ENCODE measurements at regions not wholly inside any gene's neighbourhood (a gene's known extent, or its start where the extent isn't known, plus 50 kb on each side); places are given as distances from the start of the nearest gene placed in this dataset.
"Not testable (repeated sequence)": the region's sequence is repeated elsewhere in the genome, so short reads cannot be mapped to it uniquely, and the experiment has no call there.

- not testable (repeated sequence) for DNase-seq
These were observed 136.2 kb downstream of the TMEM121 start for GRCh38 chr14:105662592-105662991.

DNA sequence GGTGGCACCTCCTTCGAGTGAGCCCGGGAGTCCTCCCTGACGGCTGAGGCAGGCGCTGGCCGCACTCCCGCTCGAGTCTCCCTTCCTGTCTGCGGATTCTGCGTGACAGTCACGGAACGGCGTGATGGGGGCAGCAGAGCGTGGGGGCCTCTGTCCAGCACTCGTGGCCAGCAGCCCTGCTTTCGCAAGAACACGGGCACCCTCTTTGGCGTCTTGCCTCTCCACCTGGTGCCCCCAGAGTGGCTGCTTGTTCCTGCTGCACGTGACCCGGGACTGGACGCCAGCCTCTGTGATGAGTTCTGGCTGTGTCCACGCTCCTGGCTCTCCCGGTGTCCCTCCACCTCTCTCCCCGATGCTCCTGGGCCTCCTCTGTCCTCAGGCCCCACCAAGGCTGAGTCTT is 136.9 kb downstream of the TMEM121 start:
- not testable (repeated sequence) for DNase-seq

GRCh38 chr14:105663818-105664596 is 137.6 kb downstream of the TMEM121 start:
- not testable (repeated sequence) for DNase-seq

GRCh38 chr14:105664691-105665090 is 138.3 kb downstream of the TMEM121 start:
- no peak for DNase-seq

GRCh38 chr14:105665247-105665950 is 139.0 kb downstream of the TMEM121 start:
- DNase-seq: no peak

- no peak for DNase-seq
These were observed 139.5 kb downstream of the TMEM121 start for GRCh38 chr14:105665951-105666277.

DNA sequence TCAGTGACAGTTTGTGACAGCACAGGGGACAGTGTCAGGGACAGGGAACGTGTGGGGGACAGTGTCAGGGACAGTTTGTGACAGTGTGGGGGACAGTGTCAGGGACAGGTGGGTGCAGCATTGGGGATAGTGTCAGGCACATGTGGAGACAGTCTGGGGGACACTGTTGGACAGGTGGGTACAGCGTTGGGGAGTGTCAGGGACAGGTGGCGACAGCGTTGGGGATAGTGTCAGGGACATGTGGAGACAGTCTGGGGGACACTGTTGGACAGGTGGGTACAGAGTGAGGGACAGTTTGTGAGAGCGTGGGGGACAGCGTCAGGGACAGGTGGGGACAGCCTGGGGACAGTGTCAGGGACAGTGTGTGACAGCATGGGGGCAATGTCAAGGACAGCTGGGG is 140.0 kb downstream of the TMEM121 start:
- DNase-seq: no peak

GRCh38 chr14:105666991-105667662 is 140.7 kb downstream of the TMEM121 start:
- DNase-seq: not testable (repeated sequence)

- not testable (repeated sequence) for DNase-seq
These were observed 141.3 kb downstream of the TMEM121 start for GRCh38 chr14:105667663-105668020.

DNA sequence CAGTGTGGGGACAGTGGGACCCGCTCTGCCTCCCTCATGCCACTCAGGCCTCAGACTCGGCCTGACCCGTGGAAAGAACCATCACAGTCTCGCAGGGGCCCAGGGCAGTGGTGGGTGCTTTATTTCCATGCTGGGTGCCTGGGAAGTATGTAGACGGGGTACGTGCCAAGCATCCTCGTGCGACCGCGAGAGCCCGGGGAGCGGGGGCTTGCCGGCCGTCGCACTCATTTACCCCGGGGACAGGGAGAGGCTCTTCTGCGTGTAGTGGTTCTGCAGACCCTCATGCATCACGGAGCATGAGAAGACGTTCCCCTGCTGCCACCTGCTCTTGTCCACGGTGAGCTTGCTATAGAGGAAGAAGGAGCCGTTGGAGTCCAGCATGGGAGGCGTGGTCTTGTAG is 141.6 kb downstream of the TMEM121 start:
- DNase-seq: not testable (repeated sequence)

DNA sequence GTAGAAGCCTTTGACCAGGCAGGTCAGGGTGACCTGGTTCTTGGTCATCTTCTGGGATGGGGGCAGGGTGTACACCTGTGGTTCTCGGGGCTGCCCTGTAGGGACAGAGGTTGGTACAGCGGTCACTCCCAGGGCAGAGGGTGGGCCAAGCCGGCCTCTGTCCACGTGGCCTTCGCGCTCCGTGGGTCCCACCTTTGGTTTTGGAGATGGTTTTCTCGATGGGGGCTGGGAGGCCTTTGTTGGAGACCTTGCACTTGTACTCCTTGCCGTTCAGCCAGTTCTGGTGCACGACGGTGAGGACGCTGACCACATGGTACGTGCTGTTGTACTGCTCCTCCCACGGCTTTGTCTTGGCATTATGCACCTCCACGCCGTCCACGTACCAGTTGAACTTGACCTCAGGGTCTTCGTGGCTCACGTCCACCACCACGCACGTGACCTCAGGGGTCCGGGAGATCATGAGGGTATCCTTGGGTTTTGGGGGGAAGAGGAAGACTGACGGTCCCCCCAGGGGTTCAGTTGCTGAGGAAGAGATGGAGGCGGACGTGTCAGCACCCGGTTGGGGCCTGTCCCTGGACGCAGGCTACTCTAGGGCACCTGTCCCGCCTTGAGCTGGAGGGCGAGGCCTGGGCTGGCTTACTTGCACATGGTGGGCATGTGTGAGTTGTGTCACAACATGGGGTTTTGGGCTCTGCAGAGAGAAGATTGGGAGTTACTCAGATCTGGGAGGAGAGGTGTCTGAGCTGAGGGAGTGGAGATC is 142.3 kb downstream of the TMEM121 start:
- DNase-seq: not testable (repeated sequence)

DNA sequence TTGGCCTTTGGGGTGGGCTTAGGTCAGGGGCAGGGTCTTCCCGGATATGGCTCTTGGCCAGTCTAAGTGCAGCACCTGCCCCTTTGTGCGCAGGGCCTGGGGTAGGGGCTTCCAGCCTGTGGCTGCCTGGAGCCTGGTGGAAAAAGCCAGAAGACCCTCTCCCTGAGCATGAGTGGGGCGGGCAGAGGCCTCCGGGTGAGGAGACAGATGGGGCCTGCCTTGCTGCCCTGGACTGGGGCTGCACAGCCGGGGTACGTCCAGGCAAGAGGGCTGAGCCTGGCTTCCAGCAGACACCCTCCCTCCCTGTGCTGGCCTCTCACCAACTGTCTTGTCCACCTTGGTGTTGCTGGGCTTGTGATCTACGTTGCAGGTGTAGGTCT is 142.8 kb downstream of the TMEM121 start:
- DNase-seq: not testable (repeated sequence)

DNA sequence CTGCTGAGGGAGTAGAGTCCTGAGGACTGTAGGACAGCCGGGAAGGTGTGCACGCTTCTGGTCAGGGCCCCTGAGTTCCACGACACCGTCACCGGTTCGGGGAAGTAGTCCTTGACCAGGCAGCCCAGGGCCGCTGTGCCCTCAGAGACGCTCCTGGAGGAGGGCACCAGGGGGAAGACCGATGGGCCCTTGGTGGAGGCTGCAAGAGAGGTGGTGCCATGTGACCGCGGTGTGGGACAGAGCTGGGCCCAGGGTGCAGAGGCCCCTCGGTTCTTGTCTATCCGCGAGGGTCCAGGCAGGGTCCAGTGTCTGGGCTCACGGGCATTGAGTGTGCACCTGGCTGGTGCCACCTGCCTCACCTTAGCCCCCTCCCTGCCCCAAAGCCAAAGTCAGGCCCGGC is 143.3 kb downstream of the TMEM121 start:
- DNase-seq: not testable (repeated sequence)

DNA sequence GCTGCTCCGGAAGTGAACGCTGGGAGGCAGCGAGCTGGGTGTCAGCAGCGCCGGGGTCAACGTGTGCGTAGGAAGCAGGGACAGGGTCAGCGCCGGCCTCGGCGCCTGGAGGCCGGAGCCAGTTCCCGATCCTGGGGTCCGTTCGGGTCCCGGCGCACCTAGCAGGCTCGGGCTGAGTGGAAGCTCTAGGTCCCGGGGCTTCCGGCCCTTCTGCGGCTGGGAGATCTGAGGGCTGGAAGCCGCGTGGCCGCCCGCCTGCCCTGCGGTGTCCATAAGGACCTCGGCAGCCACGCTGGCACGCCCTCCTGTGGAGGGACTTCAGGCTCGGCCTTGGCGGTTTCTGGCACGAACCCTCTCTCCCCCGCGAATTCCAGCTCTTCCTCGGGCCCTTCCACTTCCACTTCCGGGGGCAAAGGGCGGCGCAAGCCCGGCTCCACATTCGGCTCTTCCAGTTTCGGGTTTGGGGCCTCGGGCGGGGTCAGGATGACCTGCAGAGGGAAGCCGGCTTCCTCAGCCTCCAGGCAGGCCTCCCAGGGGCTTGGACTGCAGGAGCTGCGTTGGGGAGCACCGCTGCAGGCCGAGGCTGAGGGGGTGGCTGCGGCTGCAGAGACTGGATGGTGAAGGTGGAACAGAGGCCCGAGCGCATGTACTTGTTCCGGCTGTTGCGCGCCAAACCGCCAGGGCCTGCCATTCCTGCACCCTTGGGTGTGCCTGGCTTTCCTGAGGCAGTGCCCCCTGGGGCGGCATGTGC is 146.2 kb downstream of the TMEM121 start:
- DNase-seq: not testable (repeated sequence)

DNA sequence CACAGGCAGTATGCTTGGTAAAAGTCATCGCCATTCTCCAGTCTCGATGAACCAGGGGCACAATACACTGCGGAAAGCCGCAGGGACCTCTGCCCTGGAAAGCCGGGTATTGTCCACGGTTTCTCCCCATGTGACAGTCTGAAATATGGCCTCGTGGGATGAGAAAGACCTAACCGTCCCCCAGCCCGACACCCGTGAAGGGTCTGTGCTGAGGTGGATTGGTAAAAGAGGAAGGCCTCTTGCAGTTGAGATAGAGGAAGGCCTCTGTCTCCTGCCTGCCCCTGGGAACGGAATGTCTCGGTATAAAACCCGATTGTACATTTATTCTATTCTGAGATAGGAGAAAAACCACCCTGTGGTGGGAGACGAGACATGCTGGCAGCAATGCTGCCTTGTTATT is 149.1 kb downstream of the TMEM121 start:
- not testable (repeated sequence) for DNase-seq

- not testable (repeated sequence) for DNase-seq
These were observed 149.7 kb downstream of the TMEM121 start for GRCh38 chr14:105675905-105676670.

DNA sequence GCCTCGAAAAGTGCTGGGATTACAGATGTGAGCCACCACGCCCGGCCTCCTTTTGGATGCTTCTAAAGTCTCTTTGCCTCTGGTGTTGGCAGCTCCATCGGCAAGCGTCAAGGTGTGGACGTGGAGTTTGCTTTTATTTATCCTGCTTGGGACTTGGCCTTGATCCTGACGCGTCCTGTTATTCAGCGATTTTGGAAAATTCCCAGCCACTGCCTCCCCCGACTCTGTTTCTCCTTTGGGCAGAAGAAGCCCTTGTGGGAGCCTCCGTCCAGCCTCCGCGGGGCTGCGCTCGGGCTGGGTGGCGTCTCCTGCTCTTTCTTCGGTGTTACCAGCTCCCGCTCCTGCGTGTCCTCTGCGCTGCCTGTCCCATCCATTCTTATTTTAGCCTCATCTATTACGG is 151.7 kb downstream of the TMEM121 start:
- not testable (repeated sequence) for DNase-seq

GRCh38 chr14:105678996-105679958 is 152.9 kb downstream of the TMEM121 start:
- not testable (repeated sequence) for DNase-seq

DNA sequence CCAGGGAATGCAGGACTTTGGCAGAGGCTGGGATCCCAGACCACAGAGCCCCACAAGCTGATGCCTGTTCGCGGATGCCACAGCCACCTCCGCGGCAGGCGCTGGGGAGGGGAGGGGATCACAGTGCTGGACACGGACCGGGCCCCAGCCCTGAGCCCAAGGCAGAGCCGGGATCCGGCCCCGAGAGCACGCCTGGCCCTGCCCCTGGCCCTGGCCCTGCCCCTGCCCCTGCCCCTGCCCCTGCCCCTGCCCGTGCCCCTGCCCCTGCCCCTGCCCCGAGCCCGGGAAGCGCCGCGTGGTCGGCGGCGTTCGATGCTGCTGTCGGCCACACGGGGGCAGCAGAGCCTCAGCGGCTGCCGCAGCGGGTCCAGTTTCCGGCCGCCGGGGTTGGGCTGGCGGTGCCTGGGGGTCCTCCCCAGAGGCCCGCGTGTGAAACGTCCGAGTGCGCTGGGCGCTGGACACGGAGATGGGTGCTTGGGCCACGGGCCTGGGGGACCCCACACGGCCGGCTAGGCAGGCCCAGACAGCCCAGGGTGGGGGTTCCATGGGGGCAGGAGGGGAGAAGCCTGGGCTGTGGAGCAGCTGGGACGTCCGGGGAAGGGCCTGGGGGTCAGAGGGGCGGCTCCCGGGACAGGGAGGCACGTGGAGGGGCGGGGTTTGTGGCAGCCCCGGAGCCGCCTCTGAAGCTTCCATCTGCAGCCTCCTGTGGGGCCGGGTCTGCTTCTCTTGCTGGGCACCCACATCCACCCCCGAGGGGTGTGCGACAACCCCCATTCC is 153.8 kb downstream of the TMEM121 start:
- not testable (repeated sequence) for DNase-seq

All from left hindlimb (tissue), 1 donor.